Neural cell (in vitro differentiated cells): ENCODE measurements at regions not wholly inside any gene's neighbourhood (a gene's known extent, or its start where the extent isn't known, plus 50 kb on each side); places are given as distances from the start of the nearest gene placed in this dataset.

Experiments used
- H2AFZ ChIP-seq: fragments of 200-600, 300-800 bp; sonication (generic), shearing (Covaris generic); 2 replicates; pipeline ENCODE4 v1.6.0; 2014; ENCODE audit warnings: low read depth, mild to moderate bottlenecking, antibody characterized with exemption, low read length, moderate library complexity
- H3F3A ChIP-seq: fragments of 200-600 bp; shearing (Covaris generic); 2 replicates; pipeline ENCODE4 v1.6.1; 2016; ENCODE audit warnings: mild to moderate bottlenecking, moderate library complexity, mixed read lengths, antibody characterized with exemption, low read length; ENCODE audit not compliant: insufficient read depth, poor library complexity, severe bottlenecking
- H3K27ac ChIP-seq: fragments of 200-600, 300-800 bp; sonication (generic), shearing (Covaris generic); 2 replicates; pipeline ENCODE4 v1.5.1; 2014; ENCODE audit warnings: mild to moderate bottlenecking, low read length, moderate library complexity
- H3K27me3 ChIP-seq: fragments of 300-800, 200-600 bp; sonication (generic), shearing (Covaris generic); 2 replicates; pipeline ENCODE4 v1.6.0; 2014; ENCODE audit warnings: mild to moderate bottlenecking, low read depth, low read length, moderate library complexity; ENCODE audit not compliant: insufficient read depth
- H3K36me3 ChIP-seq: fragments of 300-800, 200-600 bp; sonication (generic), shearing (Covaris generic); 2 replicates; pipeline ENCODE4 v1.5.1; 2014; ENCODE audit warnings: mild to moderate bottlenecking, antibody characterized with exemption, low read length, moderate library complexity; ENCODE audit not compliant: insufficient read depth
- H3K4me2 ChIP-seq: fragments of 300-800, 200-600 bp; sonication (generic), shearing (Covaris generic); 2 replicates; pipeline ENCODE4 v1.6.0; 2014; ENCODE audit warnings: mild to moderate bottlenecking, low read length
- H3K4me3 ChIP-seq: fragments of 300-800, 200-600 bp; sonication (generic), shearing (Covaris generic); 2 replicates; pipeline ENCODE4 v1.5.1; 2014; ENCODE audit warnings: mild to moderate bottlenecking, low read length, moderate library complexity
- H3K79me2 ChIP-seq: fragments of 200-600 bp; shearing (Covaris generic); replicated peaks from 2 replicates; pipeline ENCODE4 v1.6.0; 2014; ENCODE audit warnings: mild to moderate bottlenecking, low read length, moderate library complexity; ENCODE audit not compliant: insufficient read depth
- H3K9ac ChIP-seq: fragments of 300-800, 200-600 bp; sonication (generic), shearing (Covaris generic); 2 replicates; pipeline ENCODE4 v1.6.1; 2016; ENCODE audit warnings: mild to moderate bottlenecking, low read length, mixed read lengths
- H3K9me2 ChIP-seq: fragments of 200-600 bp; shearing (Covaris generic); 2 replicates; pipeline ENCODE4 v1.6.1; 2016; ENCODE audit warnings: mild to moderate bottlenecking, low read length, mixed read lengths; ENCODE audit not compliant: insufficient read depth
- H3K9me3 ChIP-seq: fragments of 200-600, 300-800 bp; sonication (generic), shearing (Covaris generic); 2 replicates; pipeline ENCODE4 v1.6.1; 2016; ENCODE audit warnings: mild to moderate bottlenecking, mixed run types, low read length, moderate library complexity, mixed read lengths
- H4K20me1 ChIP-seq: fragments of 200-600 bp; shearing (Covaris generic); 2 replicates; pipeline ENCODE4 v1.6.1; 2016; ENCODE audit warnings: mild to moderate bottlenecking, mixed run types; ENCODE audit not compliant: insufficient read depth
- EP300 ChIP-seq: fragments of 450-650 bp; conservative IDR thresholded peaks from 2 replicates; pipeline ENCODE4 v1.6.1; 2014; ENCODE audit warnings: antibody characterized with exemption, mild to moderate bottlenecking, moderate library complexity; ENCODE audit not compliant: poor library complexity, severe bottlenecking
- EZH2 ChIP-seq: fragments of 200-600, 300-800 bp; shearing (Covaris generic), sonication (generic); IDR thresholded peaks from 2 replicates; pipeline ENCODE4 v1.6.1; 2014; ENCODE audit warnings: antibody characterized with exemption, low read length, borderline replicate concordance, mild to moderate bottlenecking; ENCODE audit not compliant: insufficient read depth, poor library complexity, severe bottlenecking
- MXI1 ChIP-seq: fragments of 450-650 bp; conservative IDR thresholded peaks from 2 replicates; pipeline ENCODE4 v1.6.1; 2014; ENCODE audit warnings: antibody characterized with exemption, mild to moderate bottlenecking; ENCODE audit not compliant: poor library complexity, severe bottlenecking
- POLR2AphosphoS5 ChIP-seq: IDR thresholded peaks from 2 replicates; pipeline ENCODE4 v1.6.1; 2012
- RAD21 ChIP-seq: fragments of 450-650 bp; conservative IDR thresholded peaks from 2 replicates; pipeline ENCODE4 v1.6.1; 2014; ENCODE audit warnings: antibody characterized with exemption, mild to moderate bottlenecking, moderate library complexity
- REST ChIP-seq: IDR thresholded peaks from 2 replicates; pipeline ENCODE4 v1.6.1; 2012; ENCODE audit warnings: borderline replicate concordance
- SMC3 ChIP-seq: fragments of 450-650 bp; conservative IDR thresholded peaks from 2 replicates; pipeline ENCODE4 v1.6.1; 2014; ENCODE audit warnings: antibody characterized with exemption, mild to moderate bottlenecking, moderate library complexity; ENCODE audit not compliant: poor library complexity
- TAF1 ChIP-seq: IDR thresholded peaks from 2 replicates; pipeline ENCODE4 v1.6.1; 2012; ENCODE audit warnings: low read depth
- TF ChIP-seq, protein P1 (sequence below): fragments of 450-650 bp; IDR thresholded peaks from 2 replicates; pipeline ENCODE4 v1.5.1; 2014; ENCODE audit warnings: antibody characterized with exemption, mild to moderate bottlenecking, moderate library complexity; ENCODE audit not compliant: poor library complexity, severe bottlenecking

- no peak overlapping the region for H3K9ac ChIP-seq
- H2AFZ ChIP-seq = no peak overlapping the region
- H3K4me3 ChIP-seq = no peak overlapping the region
- H3K9me3 ChIP-seq = no peaks in the 10 kb centered on the region
- no peaks in the 10 kb centered on the region for H4K20me1 ChIP-seq
- no peak overlapping the region for H3K27ac ChIP-seq
- H3K36me3 ChIP-seq = no peaks in the 10 kb centered on the region
- H3K4me2 ChIP-seq = no peak overlapping the region
- no peaks in the 10 kb centered on the region for H3F3A ChIP-seq
- H3K79me2 ChIP-seq = no peaks in the 10 kb centered on the region
- no peaks in the 10 kb centered on the region for H3K27me3 ChIP-seq
- no peak for TF ChIP-seq REST
- no peak for TF ChIP-seq TAF1
- TF ChIP-seq EP300 = no peak
- TF ChIP-seq EZH2 = no peak
- TF ChIP-seq RAD21 = no peak
- TF ChIP-seq, protein P1, sequence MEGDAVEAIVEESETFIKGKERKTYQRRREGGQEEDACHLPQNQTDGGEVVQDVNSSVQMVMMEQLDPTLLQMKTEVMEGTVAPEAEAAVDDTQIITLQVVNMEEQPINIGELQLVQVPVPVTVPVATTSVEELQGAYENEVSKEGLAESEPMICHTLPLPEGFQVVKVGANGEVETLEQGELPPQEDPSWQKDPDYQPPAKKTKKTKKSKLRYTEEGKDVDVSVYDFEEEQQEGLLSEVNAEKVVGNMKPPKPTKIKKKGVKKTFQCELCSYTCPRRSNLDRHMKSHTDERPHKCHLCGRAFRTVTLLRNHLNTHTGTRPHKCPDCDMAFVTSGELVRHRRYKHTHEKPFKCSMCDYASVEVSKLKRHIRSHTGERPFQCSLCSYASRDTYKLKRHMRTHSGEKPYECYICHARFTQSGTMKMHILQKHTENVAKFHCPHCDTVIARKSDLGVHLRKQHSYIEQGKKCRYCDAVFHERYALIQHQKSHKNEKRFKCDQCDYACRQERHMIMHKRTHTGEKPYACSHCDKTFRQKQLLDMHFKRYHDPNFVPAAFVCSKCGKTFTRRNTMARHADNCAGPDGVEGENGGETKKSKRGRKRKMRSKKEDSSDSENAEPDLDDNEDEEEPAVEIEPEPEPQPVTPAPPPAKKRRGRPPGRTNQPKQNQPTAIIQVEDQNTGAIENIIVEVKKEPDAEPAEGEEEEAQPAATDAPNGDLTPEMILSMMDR = no peak
- TF ChIP-seq SMC3 = no peak
- TF ChIP-seq POLR2AphosphoS5 = no peak
- TF ChIP-seq MXI1 = no peak
- no peaks in the 10 kb centered on the region for H3K9me2 ChIP-seq
Measured at GRCh38 chr4:181909368-181909767, 333.8 kb upstream of the TENM3 start.

DNA sequence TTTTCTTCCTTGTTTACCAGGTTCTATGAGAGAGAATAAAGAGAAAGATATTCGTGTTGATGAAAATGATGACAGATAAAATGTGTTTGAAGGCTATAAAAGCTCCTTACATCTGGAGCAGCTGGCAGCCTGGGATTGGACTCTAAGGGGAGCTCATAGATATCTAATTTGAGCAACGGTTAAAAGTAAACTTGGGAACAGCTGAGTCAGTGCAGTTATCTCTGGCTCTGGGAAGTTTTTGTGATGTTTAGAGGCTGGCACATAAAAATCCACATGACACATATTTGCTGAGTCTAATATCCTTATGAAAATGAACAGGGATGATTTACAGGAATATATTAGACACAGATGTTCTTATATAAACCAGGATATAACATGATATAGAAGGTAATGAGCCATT lies 331.8 kb upstream of the TENM3 start:
- Histone ChIP-seq H4K20me1 (no peaks in the 10 kb centered on the region), H3K27me3 (no peaks in the 10 kb centered on the region), H3K4me2 (no peak overlapping the region), H3K9me3 (no peaks in the 10 kb centered on the region), H3K4me3 (no peak overlapping the region), H3K9me2 (no peaks in the 10 kb centered on the region), H3K9ac (no peak overlapping the region), H3K79me2 (no peaks in the 10 kb centered on the region), H2AFZ (no peak overlapping the region), H3F3A (no peaks in the 10 kb centered on the region), H3K27ac (no peak overlapping the region), H3K36me3 (no peaks in the 10 kb centered on the region)
- TF ChIP-seq SMC3 = no peak
- TF ChIP-seq POLR2AphosphoS5 = no peak
- no peak for TF ChIP-seq MXI1
- TF ChIP-seq, protein P1 = no peak
- no peak for TF ChIP-seq TAF1
- TF ChIP-seq EZH2 = no peak
- TF ChIP-seq EP300 = no peak
- TF ChIP-seq RAD21 = no peak
- no peak for TF ChIP-seq REST
